NOMO-1 treated with DMSO at 0.1 percent for 48 hours (cell line): ENCODE measurements at regions not wholly inside any gene's neighbourhood (a gene's known extent, or its start where the extent isn't known, plus 50 kb on each side); places are given as distances from the start of the nearest gene placed in this dataset.

Source experiments
- DNase-seq: peaks from one replicate; lab custom pipeline; 2025; ENCODE audit not compliant: unreplicated experiment; lab: John Stamatoyannopoulos, UW

DNA sequence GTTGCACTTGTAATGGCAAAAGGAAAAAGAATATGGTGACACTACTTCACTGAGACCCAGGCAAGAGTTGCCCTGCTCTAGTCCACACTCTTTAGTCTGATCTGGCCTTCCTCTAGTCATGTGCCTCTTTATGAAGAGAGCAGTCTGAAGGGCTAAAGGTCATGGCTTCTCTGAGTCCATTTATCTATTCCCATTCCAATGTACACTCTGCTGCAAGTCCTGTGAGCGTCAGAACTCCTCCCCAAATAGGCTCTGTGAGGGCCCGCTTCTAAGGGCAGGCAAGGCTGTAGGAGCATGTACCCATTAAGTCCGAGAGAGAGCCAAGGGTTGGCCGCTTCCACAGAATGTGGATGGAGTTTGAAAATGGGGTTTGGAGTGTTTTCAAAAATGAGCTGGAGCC lies 209.3 kb downstream of the AHR start:
- DNase-seq = no peak

DNA sequence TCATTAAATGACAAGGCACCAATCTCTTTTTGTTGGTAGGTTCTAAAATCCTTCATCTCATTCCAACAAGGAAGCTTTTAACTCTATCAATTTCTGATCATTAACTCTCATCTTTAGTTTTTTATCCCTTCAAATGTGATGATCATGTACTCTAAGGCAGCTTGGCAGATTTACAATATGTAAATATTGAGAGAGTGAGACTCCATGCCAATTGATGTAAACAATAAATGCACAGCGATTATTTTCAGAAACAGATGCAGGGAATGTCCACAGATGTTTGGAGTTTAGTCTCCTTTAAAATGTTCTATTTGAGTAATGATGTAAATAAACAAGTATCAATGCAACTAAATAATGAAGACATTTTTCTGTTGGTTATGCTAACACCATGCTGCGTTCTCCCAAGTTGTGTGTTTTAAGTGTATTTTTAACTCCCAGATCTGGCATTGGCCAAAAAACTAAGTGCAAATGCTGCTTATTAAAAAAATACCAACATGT lies 213.8 kb downstream of the AHR start:
- DNase-seq = no peak

DNA sequence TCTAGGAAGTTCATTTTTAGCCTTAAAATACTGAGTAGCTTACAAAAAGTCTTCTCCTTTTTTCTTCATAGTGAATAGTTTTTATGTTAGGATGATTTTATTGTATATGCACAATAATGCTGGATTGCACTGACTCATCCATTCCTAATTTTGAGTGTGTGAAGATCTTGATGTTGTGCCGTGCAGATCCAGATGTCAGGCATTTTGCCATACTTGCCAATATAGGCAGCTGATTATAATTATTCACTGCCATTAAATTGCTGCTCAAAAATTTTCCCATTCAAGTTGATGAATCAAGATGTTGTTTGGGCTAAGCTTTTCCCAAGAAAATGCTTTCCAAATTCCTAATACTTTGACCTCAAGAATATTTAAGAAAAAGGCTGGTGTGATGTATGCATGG lies 218.3 kb downstream of the AHR start:
- no peak for DNase-seq

DNA sequence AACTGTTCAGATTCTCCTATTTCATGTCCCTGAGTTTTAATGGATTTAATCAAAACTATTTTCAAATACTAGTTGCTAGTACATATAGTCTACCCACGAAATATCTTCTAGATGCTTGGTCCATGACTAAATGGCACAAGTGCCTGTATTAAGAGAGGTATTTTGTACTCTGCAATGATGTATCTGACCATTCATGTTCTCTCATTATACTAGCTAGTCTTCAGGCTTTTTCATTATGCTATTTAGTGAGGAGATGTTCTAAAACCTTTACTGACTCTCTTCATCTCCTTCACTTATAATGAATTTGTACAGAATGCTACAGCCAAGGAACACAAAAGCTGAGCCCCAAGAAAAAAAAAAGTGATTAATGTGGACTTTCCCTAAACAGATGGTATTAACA lies 222.5 kb downstream of the AHR start:
- no peak for DNase-seq

DNA sequence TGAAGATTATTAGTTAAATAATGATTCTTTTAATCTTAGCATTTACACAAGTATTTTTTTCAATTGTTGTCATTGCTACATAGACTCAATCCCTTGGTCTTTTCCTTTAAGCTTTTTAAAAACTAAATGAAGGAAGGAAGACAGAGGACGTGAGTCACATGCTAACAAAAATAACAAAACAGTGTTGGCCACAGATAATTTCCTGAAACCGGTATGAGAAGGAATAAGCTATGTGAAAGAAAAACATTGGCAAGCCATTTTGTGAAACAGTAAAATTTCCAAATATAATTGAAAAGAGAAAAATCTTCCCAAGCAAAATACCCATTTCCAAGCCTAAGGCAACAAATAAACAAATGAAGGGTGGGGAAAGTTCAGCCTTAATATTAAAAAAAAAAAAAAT lies 223.0 kb downstream of the AHR start:
- peak; percentile 44 for DNase-seq

DNA sequence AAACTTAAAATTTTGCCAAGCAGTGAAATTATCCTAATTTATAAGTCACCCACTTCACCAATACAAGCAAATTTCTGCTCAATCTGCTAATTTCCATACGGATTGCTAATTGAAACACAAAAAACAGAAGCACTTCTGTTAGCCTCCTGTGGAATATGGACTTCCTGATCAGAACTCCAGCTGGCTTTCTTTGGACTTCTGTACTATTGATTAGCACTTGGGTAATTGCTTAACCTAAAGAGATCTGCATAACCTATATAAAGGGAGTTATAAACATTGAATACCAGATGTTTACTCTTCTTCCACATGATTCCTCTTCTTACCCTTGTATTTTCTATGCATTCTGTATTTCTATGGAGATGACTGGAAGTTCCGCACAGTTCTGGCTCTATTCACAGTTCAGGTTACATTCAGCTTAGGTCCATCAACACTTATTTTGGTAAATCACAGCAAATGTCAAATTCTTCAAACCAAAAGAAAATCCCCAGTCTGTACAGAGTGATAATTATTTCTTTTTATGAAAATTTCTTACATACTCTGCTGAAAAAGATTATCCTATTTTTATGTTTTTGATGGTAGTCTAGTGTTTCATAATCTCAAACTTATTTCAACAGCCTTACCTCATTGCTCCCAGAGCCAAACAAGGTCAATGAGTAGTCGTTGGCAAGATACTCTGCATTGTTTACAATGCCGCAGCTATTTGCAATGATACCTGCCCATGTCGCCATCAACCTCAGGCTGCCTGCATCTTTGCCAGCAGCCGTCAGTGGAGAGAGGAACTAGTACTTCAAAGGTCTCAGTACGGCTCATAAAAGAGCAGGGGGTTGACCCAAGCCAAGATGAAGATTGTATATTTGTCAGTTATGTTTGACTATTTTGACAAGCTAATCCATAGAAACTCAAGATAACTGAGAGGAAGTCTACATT lies 225.6 kb downstream of the AHR start:
- DNase-seq = peak; percentile 79

DNA sequence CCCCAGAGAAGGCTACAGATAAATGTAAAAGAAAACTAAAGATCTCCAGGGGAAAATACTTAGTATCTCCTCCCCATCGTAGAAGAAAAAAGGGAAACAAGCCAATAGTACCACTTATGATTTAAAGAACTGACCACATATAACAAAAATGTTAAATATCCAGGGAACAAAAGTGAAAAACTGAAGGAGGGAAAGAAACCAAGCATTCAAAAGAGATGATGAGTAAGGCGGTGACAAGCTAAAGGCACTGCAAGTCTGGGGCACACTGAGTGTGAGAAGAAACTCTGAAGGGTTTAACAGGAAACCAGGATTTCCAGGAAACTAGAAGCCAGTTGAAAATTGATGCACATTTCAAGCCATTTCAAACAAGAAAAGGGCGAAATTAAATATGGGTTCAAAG lies 226.3 kb downstream of the AHR start:
- no peak for DNase-seq

DNA sequence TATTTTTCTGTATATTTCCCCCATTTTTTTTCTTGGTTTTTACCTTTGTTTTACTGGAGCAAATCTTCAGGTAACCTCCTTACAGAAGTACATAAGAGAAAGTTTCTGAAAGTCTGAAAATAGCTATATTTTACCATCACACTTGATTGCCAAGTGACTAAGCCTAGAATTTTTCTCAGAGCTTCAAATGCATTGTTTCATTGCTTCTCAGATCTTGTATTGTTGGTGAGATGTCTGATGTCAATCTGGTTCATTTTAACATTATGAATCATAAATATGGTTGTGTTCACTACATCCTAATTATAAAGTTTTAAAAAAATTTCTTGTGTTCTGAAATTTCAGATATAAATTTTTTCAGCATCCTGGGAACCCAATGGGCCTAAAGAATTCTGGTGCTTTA lies 228.2 kb downstream of the AHR start:
- DNase-seq = no peak

DNA sequence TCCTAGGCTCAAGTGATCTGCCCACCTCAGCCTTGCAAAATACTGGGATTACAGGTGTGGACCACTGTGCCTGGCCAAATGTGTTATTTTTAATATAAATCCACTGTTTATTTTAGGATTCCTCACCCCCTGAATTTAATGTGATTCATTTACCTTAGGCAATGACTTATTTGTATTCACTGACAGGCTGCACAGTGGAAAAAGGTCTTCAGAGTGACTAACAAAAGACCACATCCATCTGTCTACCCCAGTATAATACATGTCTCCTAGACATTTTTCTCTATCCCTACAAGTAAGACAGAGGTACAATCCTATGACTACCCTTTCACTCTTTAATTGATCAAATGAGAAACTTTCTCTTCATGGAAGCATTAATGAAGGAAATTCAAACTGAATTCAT lies 230.2 kb downstream of the AHR start:
- DNase-seq = no peak

DNA sequence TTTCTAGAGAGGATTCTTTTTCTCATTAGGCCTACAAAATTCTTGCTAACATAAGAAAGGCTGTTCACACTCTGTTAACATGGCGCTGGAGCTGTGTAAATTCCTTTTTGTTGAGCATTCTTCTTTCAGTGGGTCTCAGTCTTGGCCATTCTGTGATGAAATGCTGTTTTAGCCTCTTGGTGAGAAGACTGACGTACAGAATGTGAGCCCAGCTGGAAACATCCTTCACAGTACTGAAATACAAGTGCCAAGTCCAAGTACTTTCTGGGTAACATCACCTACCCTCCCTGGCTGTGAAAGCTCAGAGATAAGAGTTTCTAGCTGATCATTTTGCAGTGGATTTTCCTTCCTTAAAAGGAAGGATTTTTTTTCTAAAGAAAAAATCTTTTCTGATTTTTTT lies 231.8 kb downstream of the AHR start:
- DNase-seq = no peak

DNA sequence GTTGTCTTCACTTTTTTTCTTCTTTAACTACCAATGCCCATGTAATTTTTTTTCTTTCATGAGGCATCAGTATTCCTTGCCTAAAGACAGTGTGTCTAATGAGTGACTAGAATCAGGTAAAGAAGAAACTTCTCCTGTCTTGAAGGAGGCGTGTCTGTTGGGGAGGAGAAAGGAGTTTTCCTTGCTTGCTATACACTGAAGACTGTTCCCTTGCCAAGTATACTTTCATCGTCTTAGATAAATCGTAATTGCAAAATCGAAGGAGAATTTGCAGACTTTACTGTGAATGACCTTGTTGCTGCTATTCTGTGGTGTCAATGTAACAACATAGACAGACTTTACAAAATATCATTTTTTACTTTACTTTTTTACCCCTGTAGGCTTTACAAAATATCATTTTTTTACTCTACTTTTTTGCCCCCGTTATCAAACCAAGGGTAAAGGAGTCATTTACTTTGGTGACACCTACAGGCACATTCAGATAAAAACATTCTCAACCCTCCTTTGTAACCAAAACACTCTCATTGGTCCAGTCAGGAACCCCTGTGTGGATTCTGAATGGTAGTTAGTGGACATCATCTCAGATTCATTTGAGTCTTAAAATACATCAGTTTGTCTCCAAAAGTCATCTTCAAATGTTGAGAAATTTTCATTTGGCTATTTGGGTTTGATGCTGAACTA lies 232.4 kb downstream of the AHR start:
- peak; percentile 32 for DNase-seq

DNA sequence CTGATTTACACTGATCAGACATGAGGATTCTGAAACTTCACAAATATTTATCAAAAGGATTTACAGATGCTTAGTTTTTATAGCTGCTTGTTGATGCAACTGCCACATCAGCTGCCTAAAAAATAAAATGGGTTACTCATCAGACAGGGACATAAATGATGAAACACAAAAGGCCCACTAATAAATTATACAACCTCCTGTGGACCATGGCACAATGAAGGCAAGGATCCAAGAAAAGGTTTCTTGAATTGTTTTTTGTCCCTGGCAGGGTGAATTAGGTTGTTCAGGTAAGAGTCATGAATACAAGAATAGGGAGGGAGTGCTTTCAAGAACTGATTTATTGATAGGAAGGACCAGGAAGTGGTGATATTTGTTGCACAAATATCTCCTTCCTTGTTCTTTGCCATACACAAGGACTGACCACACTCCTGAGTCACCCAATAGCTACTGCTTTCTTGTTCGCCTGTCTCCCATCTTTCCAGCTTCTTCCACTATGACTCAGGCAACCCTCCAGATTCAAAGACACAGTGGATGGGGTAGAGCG lies 234.5 kb downstream of the AHR start:
- peak; percentile 73 for DNase-seq

DNA sequence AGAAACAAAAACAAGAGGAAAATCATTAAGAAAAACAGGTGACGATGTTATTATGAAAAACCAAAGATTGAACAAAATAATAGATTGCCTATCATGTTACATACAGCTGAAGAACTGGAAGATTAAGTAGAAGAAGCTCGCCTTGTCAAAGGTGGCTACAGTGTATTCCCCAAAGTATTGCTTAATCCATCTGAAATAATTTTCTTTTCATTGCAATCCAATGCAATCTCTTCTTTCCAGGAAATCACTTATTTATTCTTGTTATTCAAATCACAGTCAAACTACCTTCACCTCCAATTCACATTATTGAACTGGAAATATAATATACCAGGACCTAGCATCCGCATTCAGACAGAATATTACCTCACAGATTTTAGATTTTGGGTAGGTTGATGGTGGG lies 235.9 kb downstream of the AHR start:
- no peak for DNase-seq

DNA sequence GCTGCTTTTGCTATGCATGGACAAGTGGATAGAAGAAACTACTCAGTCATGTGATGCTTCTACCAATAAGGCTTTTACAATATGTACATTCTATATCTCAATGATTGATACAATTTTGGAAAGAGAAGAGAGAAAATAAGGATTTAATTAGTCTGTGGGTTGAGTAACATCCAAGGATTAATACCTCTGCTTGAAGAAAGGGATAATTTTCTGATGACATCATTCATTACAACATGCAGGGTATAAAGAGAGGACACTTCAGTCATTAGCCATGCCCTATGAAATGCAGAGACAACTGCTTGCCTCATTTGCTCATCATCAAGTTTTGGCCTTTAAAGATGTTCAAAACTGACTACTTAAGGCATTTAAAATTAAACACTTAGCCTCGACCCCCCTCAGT lies 237.3 kb downstream of the AHR start:
- DNase-seq = no peak

DNA sequence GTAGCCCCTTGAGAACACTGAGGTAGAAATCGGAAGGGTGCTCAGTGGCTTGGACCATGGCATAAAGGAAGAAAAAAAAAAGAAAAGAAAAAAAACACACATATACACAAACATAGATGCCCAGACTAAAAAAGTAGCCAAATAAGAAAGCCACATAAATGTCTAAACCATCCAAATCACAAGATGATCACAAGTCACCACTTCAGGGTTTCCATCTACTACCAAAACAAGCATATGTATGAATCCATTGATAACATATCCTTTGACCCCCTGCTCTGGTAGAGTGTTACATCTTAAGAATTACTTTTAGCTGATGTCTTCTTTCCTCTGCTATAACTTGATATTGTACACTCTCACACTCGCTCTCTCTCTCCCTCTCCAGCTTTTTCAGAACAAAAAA lies 245.9 kb downstream of the AHR start:
- no peak for DNase-seq

DNA sequence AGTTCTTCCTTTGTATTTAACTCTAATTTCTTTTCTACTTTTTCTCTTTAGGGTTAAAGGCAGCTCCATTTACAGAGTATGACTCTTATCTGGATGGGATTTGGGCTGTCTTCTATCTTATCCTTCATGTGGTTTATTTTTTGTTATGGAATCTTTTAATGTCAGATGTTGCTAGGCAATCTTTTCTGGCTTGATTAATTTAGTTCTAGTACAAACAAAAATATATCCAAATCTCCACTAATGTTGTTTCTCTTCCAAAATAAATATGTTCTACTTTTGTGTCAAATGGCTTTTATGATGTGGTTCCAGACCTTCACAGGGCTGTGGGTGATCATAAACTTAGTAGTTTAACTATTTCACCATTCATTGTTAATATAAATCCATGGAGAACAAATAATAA lies 246.9 kb downstream of the AHR start:
- no peak for DNase-seq

DNA sequence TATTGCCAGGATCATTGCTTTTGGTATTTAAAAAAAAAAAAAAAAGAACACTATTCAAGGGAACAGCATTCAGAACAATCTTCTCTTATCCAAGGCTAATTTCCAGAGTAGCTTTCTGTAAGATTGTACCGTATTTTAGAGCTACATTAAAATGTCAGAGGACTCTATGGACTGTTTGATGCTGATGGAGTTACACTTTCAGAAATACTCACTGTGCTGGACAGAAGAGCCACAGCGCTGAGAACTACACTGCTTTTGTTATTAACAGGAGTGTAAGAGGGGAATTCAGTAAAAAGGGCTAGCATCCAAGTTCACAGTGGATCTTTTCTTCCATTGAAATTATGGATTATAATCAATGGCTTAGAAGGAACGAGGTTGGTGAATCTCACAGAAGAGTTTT lies 247.7 kb downstream of the AHR start:
- no peak for DNase-seq

DNA sequence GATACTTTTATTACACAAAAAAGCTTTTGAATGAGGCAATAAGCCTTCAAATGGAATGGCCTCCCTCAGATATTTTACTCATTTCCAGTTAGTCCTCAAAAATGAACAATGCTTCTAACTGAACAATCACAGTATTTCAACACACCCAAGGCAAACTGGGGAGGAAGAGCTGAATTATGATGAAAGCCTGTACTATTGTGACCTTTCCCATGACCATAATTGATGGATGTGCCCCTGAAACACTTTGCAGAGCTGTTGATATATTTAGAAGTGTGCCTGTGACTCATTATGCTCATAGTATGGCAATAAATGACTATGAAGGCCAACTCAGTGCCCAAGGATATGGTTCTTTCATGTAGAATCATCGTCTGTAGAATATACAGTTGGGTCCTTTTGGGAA lies 248.1 kb downstream of the AHR start:
- peak; percentile 96 for DNase-seq

DNA sequence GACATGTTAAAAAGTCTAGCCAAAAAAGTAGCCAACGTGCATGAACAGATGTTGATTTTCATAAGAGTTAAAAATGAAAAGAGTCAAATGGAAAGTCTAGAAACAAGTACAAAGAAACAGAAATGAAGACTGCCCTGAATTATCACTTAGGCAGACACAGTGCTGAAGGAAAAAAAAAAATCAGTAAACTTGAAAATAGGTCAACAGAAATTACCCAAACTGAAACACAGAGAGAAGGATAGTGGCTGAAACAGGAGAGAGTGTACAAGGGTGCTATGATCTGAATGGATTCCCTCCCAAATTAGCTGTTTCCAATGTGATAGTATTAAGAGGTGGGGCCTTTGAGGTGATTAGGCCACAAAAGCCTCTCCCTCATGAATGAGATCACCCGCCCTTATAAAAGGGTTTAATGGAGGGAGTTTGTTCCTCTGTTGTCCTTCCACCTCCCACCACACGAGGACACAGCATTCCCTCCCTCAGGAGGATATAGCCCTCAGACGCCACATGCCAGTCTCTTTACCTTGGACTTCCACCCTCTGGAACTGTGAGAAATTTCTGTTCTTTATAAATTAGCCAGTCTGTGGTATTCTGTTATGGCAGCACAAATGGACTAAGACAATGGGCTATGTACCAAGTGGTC lies 249.7 kb downstream of the AHR start:
- DNase-seq = no peak

DNA sequence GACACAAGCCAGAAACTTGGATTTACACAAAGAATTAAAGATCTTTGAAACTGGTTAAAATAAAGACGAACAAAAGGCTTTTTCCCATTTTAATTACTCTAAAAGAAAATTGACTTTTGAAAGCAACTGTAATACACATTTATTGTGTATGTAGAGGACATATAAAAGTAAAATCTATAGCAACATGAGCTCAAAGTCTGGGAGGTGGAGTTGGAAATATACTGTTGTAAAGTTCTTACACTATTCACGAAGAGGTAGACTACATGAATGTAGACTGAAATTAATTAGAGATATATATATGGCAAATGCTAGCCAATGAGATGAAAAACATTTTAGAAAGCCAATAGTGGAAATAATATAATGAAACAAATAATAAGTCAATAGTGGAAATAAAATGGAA lies 251.0 kb downstream of the AHR start:
- DNase-seq = no peak

DNA sequence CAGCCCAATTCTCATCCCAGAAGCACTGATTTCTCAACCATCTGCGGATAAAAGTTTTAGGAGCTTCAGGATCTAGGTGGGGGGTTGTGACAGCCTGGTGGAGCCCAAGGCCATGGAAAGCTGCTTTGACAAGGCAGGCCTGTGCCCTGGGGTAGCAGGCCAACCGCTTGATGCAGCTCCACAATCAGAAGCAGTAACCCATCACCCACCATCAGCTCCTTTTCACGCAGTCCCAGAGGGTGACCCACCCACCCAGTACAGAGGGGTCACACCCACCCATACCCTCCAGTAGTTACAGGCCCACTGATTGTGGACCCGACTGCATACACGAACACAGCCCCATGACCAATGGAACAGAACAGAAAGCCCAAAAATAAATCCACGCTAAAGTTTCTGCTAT lies 253.9 kb downstream of the AHR start:
- no peak for DNase-seq

DNA sequence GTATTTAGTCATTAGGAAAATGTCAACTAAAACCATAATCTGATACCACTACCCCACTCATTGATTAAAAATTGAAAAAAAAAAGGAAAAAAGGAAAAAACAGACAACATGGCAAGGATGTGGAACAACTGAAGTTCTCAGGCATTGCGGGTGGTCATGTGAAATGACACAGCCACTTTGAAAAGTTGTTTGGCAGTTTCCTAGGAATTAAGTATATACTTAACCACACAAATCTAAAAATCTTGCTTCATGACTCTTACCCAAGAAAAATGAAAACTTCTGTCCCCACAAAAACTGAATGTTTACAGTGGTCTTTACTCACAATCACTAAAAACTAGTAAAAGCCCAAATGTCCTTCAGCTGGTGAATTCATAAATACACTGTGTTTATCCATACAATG lies 254.5 kb downstream of the AHR start:
- no peak for DNase-seq
